Activated naive CD4-positive, alpha-beta T cell treated with anti-CD3 and anti-CD28 coated beads, Interleukin-2, amount 50 U/mL, for 16 hours (primary cell): ENCODE measurements at regions not wholly inside any gene's neighbourhood (a gene's known extent, or its start where the extent isn't known, plus 50 kb on each side); places are given as distances from the start of the nearest gene placed in this dataset.

Source experiments
- DNase-seq: peaks from one replicate; pipeline ENCODE4 v3.0.0-alpha.2; 2020

- DNase-seq: no peak
Observed at GRCh38 chr1:244224487-244225430, 173.7 kb downstream of the ZBTB18 start.

GRCh38 chr1:244226435-244226834 is 175.4 kb downstream of the ZBTB18 start:
- no peak for DNase-seq

GRCh38 chr1:244230470-244230869 is 179.4 kb downstream of the ZBTB18 start:
- DNase-seq: no peak

GRCh38 chr1:244231193-244231571 is 180.1 kb downstream of the ZBTB18 start:
- DNase-seq: no peak

GRCh38 chr1:244231572-244232315 is 180.7 kb downstream of the ZBTB18 start:
- no peak for DNase-seq

GRCh38 chr1:244234009-244234643 is 183.0 kb downstream of the ZBTB18 start:
- DNase-seq: no peak

GRCh38 chr1:244235157-244235556 is 184.1 kb downstream of the ZBTB18 start:
- no peak for DNase-seq

- no peak for DNase-seq
Observed at GRCh38 chr1:244236101-244236500, 185.0 kb downstream of the ZBTB18 start.

GRCh38 chr1:244236721-244237120 is 185.6 kb downstream of the ZBTB18 start:
- no peak for DNase-seq

- DNase-seq: no peak
Observed at GRCh38 chr1:244237445-244237844, 186.4 kb downstream of the ZBTB18 start.

GRCh38 chr1:244239261-244239770 is 188.2 kb downstream of the ZBTB18 start:
- DNase-seq: no peak

- DNase-seq: no peak
Observed at GRCh38 chr1:244241438-244241837, 190.4 kb downstream of the ZBTB18 start.

GRCh38 chr1:244242446-244242845 is 191.4 kb downstream of the ZBTB18 start:
- no peak for DNase-seq

- no peak for DNase-seq
Observed at GRCh38 chr1:244246334-244246733, 195.3 kb downstream of the ZBTB18 start.

GRCh38 chr1:244248426-244248825 is 197.3 kb downstream of the ZBTB18 start:
- no peak for DNase-seq

GRCh38 chr1:244252211-244252610 is 199.5 kb downstream of the ADSS2 start:
- DNase-seq: no peak

- no peak for DNase-seq
Observed at GRCh38 chr1:244254467-244254866, 197.2 kb downstream of the ADSS2 start.

- DNase-seq: no peak
Observed at GRCh38 chr1:244255426-244255965, 196.2 kb downstream of the ADSS2 start.

- DNase-seq: no peak
Observed at GRCh38 chr1:244256086-244256676, 195.5 kb downstream of the ADSS2 start.

- DNase-seq: no peak
Observed at GRCh38 chr1:244264163-244264562, 187.5 kb downstream of the ADSS2 start.

- DNase-seq: no peak
Observed at GRCh38 chr1:244265507-244265906, 186.2 kb downstream of the ADSS2 start.

- no peak for DNase-seq
Observed at GRCh38 chr1:244269169-244269568, 182.5 kb downstream of the ADSS2 start.

- DNase-seq: no peak
Observed at GRCh38 chr1:244271004-244271403, 180.7 kb downstream of the ADSS2 start.
